ENCODE measurements at regions not wholly inside any gene's neighbourhood (a gene's known extent, or its start where the extent isn't known, plus 50 kb on each side); places are given as distances from the start of the nearest gene placed in this dataset.
"Not testable (repeated sequence)": the region's sequence is repeated elsewhere in the genome, so short reads cannot be mapped to it uniquely, and the experiment has no call there.

- TF ChIP-seq POLR2A (IDR thresholded peaks at IDR 0.05); CTCF (IDR thresholded peaks at IDR 0.05); POLR2AphosphoS5 (IDR thresholded peaks at IDR 0.05; ENCODE audit: insufficient read depth in 1 of 2, low read depth in 1 of 2): not testable (repeated sequence)
Observed at GRCh38 chr7:32748337-32748736, 143.2 kb downstream of the KBTBD2 start.
